ENCODE measurements at regions not wholly inside any gene's neighbourhood (a gene's known extent, or its start where the extent isn't known, plus 50 kb on each side); places are given as distances from the start of the nearest gene placed in this dataset.
A peak's percentile ranks its signal among the peaks of the same experiment; 100 is the strongest.

- TF ChIP-seq FOXJ3 (CRISPR knock-in tag; IDR thresholded peaks at IDR 0.05; ENCODE audit: borderline replicate concordance), result no peak
Measured at GRCh38 chr1:164180824-164181223, 378.2 kb upstream of the PBX1 start (continued).

GRCh38 chr1:164183854-164184635 lies 374.9 kb upstream of the PBX1 start:
- DNase-seq (ENCODE audit: low spot score) (no peak), ATAC-seq (peak; percentile 30; the same call in 1 of the 2 replicates)
- H3K4me1 Mint-ChIP-seq, result peaks cover 5% of the 10 kb centered on the region
- no peaks in the 10 kb centered on the region for H3K27me3 Mint-ChIP-seq (ENCODE audit: low read depth)
- no peak overlapping the region for H3K27ac Mint-ChIP-seq
- no peak overlapping the region for H3K4me3 Mint-ChIP-seq
- TF ChIP-seq SMAD3 (CRISPR knock-in tag; IDR thresholded peaks at IDR 0.05; ENCODE audit: borderline replicate concordance) (no peak), TEAD4 (CRISPR knock-in tag; IDR thresholded peaks at IDR 0.05) (no peak), ZNF396 (CRISPR knock-in tag; IDR thresholded peaks at IDR 0.05; ENCODE audit: borderline replicate concordance) (no peak), ZNF138 (CRISPR knock-in tag; conservative IDR thresholded peaks at IDR 0.05) (no peak), GRHL2 (CRISPR knock-in tag; IDR thresholded peaks at IDR 0.05; ENCODE audit: insufficient replicate concordance, severe bottlenecking) (no peak), ATF3 (CRISPR knock-in tag; conservative IDR thresholded peaks at IDR 0.05) (no peak), HMGXB4 (CRISPR knock-in tag; IDR thresholded peaks at IDR 0.05) (no peak), NR2C2 (CRISPR knock-in tag; IDR thresholded peaks at IDR 0.05) (no peak), AFF4 (CRISPR knock-in tag; IDR thresholded peaks at IDR 0.05; ENCODE audit: borderline replicate concordance) (no peak), PRRX2 (CRISPR knock-in tag; IDR thresholded peaks at IDR 0.05) (no peak), NR3C1 (CRISPR knock-in tag; conservative IDR thresholded peaks at IDR 0.05; ENCODE audit: low read depth) (no peak), ZBTB21 (CRISPR knock-in tag; IDR thresholded peaks at IDR 0.05; ENCODE audit: borderline replicate concordance) (no peak), JAZF1 (CRISPR knock-in tag; IDR thresholded peaks at IDR 0.05) (no peak)
- ChIA-PET POLR2A (no interaction called here), CTCF (no interaction called here)
- H3K9me3 Mint-ChIP-seq, result peaks cover 4% of the 10 kb centered on the region; the same call in 1 of the 2 replicates
- H3K36me3 Mint-ChIP-seq, result no peaks in the 10 kb centered on the region

GRCh38 chr1:164186881-164187280 lies 372.1 kb upstream of the PBX1 start:
- CTCF ChIA-PET, result interaction anchor here (0.6 kb wide), 1 partner anchor 938 kb away, joined by 5 read pairs; no protein-coding TSS in a partner anchor
- DNase-seq (ENCODE audit: low spot score) (no peak), ATAC-seq (no peak)
- TF ChIP-seq MYBL2 (CRISPR knock-in tag; IDR thresholded peaks at IDR 0.05), result no peak
- no peaks in the 10 kb centered on the region for H3K9me3 Mint-ChIP-seq
- POLR2A ChIA-PET, result no interaction called here
- no peak overlapping the region for H3K4me3 Mint-ChIP-seq
- H3K27ac Mint-ChIP-seq, result no peak overlapping the region
- H3K4me1 Mint-ChIP-seq, result peaks cover 6% of the 10 kb centered on the region
- no peaks in the 10 kb centered on the region for H3K27me3 Mint-ChIP-seq (ENCODE audit: low read depth)
- H3K36me3 Mint-ChIP-seq, result no peaks in the 10 kb centered on the region

Data from WTC11 (cell line).